GM10248 (cell line): ENCODE measurements at regions not wholly inside any gene's neighbourhood (a gene's known extent, or its start where the extent isn't known, plus 50 kb on each side); places are given as distances from the start of the nearest gene placed in this dataset.

ENCODE experiments used
- CTCF ChIA-PET: fragments of 300-600 bp; sonication (Branson Sonifier 250); formaldehyde crosslinking; extraction: SDS; loops from one replicate; lab custom pipeline; 2021; ENCODE audit warnings: antibody characterized with exemption; lab: Yijun Ruan, JAX
- POLR2A ChIA-PET: fragments of 350-650 bp; sonication (Branson Sonifier 250); formaldehyde crosslinking; extraction: SDS; loops from one replicate; lab custom pipeline; 2020; ENCODE audit warnings: antibody characterized with exemption; lab: Yijun Ruan, JAX
- DNase-seq: peaks from one replicate; pipeline ENCODE4 v3.0.0; 2012; ENCODE audit errors: extremely low spot score
- TF ChIP-seq, protein P1 (sequence below): IDR thresholded peaks from 2 replicates; pipeline ENCODE4 v1.5.1; 2012; ENCODE audit warnings: mild to moderate bottlenecking, low read depth; ENCODE audit errors: extremely low read depth, missing control alignments, control extremely low read depth

DNA sequence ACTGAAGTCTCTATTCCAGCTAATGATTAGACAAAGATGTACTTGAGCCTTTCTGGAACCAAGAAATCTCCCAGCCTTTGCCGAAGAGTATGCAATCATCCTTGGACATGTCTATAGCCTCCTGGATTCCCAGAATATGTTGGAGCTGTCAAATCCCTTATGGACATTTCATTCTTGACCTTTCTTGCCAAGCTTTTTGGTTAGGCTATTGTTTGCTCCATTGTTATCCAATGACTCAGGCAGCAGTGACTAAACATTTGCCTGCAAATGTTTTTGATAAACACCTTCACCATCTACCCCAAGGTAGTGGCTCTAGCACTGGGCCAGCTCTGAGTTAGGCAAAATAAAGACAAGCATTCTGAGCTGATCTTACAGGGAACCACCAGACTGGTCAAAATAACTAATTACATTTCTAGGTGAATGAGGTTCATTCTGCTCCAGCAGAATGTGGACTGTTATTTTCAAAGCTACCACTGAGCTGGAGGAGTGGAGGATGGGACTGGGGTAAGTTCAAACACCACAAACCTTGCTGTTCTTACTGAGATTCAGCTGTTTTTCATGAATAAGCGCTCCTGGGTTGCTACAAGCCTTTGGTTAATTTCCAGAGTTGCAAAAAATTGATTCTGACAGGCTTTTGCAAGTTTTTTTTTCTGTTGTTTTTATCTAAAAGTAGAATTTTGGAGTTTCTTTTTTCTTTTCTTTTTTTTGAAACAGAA lies 81.0 kb downstream of the TMEM270 start:
- CTCF ChIA-PET: interaction anchor here (1.2 kb wide), 1 partner anchor 10 kb away, joined by 3 read pairs; no protein-coding TSS in a partner anchor
- DNase-seq: no peak
- TF ChIP-seq, protein P1, sequence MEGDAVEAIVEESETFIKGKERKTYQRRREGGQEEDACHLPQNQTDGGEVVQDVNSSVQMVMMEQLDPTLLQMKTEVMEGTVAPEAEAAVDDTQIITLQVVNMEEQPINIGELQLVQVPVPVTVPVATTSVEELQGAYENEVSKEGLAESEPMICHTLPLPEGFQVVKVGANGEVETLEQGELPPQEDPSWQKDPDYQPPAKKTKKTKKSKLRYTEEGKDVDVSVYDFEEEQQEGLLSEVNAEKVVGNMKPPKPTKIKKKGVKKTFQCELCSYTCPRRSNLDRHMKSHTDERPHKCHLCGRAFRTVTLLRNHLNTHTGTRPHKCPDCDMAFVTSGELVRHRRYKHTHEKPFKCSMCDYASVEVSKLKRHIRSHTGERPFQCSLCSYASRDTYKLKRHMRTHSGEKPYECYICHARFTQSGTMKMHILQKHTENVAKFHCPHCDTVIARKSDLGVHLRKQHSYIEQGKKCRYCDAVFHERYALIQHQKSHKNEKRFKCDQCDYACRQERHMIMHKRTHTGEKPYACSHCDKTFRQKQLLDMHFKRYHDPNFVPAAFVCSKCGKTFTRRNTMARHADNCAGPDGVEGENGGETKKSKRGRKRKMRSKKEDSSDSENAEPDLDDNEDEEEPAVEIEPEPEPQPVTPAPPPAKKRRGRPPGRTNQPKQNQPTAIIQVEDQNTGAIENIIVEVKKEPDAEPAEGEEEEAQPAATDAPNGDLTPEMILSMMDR: no peak
- POLR2A ChIA-PET: no interaction called here

DNA sequence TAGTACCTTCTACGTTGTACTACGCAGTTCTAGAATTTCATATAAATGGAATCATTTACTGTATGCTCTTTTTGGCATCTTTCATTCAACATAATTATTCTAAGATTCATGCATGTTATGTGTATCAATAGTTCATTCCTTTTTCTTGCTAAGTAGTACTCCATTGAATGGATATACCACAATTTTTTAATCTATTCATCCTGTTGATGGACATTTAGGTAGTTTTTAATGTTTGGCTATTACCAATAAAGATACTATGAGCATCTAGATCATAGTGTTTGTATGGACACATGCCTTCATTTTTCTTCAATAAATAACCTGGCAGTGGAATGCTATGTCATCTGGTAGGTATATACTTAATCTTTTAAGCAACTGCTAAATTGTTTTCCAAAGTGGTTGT lies 83.0 kb upstream of the ELN start:
- TF ChIP-seq, protein P1: no peak
- POLR2A ChIA-PET: no interaction called here
- CTCF ChIA-PET: no interaction called here
- DNase-seq: no peak

DNA sequence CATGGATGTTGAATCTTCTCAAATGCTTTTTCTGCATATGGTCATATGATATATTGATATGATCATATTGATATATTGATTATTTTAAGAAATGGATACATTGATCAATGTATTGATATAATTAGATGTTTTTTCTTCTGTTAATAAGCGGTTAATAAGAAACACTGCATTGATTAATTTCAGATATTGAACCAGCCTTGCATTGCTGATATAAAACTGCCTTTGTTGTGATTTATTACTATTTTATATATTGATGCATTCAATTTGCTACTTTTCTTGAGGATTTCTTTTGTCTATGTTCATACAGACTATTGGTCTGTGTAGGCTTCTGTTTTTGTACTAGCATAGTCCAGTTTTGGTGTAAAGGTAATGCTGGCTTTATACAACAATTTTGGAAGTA lies 79.7 kb upstream of the ELN start:
- ChIA-PET POLR2A (no interaction called here), CTCF (interaction anchor here (0.8 to 1.3 kb wide), 2 partner anchors 8 to 205 kb away, joined by 3 read pairs; no protein-coding TSS in a partner anchor)
- no peak for DNase-seq
- TF ChIP-seq, protein P1: no peak

DNA sequence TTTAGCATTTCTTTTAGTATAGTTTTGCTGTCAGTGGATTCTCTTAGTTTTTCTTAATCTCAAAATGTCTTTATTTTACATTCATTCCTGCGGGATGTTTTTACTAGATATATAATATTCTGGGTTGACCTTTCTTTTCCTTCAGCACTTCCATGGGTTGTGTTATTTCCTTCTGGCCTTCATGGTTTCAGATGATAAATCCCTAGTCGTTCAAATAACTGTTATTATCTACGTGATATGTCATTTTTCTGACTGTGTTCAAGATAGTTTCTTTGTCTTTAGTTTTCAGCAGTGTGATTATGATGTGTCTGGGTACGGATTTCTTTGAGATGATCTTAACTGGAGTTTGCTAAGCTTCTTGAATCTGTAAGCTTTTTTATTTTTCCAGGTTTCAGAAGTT lies 75.7 kb upstream of the ELN start:
- no peak for DNase-seq
- ChIA-PET POLR2A (no interaction called here), CTCF (interaction anchor here (1.5 kb wide), 1 partner anchor 10 kb away, joined by 3 read pairs; no protein-coding TSS in a partner anchor)
- TF ChIP-seq, protein P1: no peak

DNA sequence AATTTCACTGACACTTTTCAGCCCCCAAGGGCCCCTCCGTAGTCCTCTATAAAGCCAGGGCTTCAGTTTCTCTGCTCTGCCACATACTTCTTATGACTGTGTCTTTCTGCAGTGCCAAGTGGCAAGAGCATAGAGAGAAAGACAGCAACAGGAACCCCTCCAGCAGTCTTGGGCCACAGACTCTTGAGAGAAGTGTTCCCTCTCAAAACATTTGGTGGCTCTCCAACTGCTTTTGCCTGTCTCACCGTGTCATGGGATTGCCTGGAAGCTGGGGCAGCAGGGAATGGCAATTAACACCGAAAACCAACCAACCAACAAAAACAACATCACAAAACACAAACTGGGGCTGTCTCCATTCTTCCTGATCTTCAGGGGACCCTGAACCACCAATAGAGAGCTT lies 73.8 kb upstream of the ELN start:
- no peak for DNase-seq
- CTCF ChIA-PET: interaction anchor here (1.0 kb wide), 1 partner anchor 27 kb away, joined by 3 read pairs; no protein-coding TSS in a partner anchor
- POLR2A ChIA-PET: no interaction called here
- TF ChIP-seq, protein P1: no peak

DNA sequence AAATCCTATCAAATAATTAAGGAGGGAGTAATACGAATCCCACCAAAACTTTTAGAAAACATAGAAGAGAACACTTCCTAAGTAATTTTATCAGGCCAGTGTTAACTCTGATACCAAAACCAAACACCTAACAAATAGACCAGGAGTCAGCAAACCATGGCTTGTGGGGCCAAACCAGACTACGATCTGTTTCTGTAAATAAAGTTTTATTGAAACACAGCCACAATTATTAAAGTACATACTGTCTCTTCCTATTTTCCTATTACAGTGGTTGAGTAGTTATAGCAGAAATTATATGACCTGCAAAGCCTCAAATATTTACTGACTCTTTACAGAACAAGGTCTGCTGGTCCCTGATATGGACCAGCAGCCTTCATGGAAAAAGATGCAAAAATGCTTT lies 73.1 kb upstream of the ELN start:
- ChIA-PET POLR2A (no interaction called here), CTCF (interaction anchor here (1.0 kb wide), 1 partner anchor 26 kb away, joined by 3 read pairs; no protein-coding TSS in a partner anchor)
- DNase-seq: no peak
- TF ChIP-seq, protein P1: no peak
